ENCODE measurements at regions not wholly inside any gene's neighbourhood (a gene's known extent, or its start where the extent isn't known, plus 50 kb on each side); places are given as distances from the start of the nearest gene placed in this dataset.

GRCh38 chr2:6234702-6235101 lies 542.5 kb downstream of the SOX11 start:
- Histone ChIP-seq H3K79me2 (ENCODE audit: low read length) (no peaks in the 10 kb centered on the region), H4K20me1 (ENCODE audit: low read length) (no peaks in the 10 kb centered on the region), H2AFZ (ENCODE audit: low read length) (no peak overlapping the region), H3K9ac (ENCODE audit: low read length) (no peak overlapping the region), H3K27ac (ENCODE audit: low read length) (no peak overlapping the region), H3K36me3 (ENCODE audit: low read depth, low read length) (no peaks in the 10 kb centered on the region), H3K4me3 (ENCODE audit: low read length) (no peak overlapping the region), H3K4me1 (ENCODE audit: insufficient read depth, low read length) (no peaks in the 10 kb centered on the region), H3K4me2 (ENCODE audit: low read length) (no peak overlapping the region), H3F3A (ENCODE audit: low read length, unreplicated experiment) (no peaks in the 10 kb centered on the region), H3K9me2 (replicated peaks; ENCODE audit: low read length) (no peaks in the 10 kb centered on the region), H3K9me3 (ENCODE audit: low read length) (0 out of 2 replicates have a peak, but pooled peaks cover 4% of the 10 kb centered on the region), H3K27me3 (ENCODE audit: low read length) (no peaks in the 10 kb centered on the region)
- intact Hi-C loops (cut with micrococcal nuclease): no loop called here
- DNase-seq: no peak
- ATAC-seq: no peak
- TF ChIP-seq EZH2 (IDR thresholded peaks at IDR 0.05; ENCODE audit: low read length, unreplicated experiment): no peak
- no peak for TF ChIP-seq CTCF (conservative IDR thresholded peaks at IDR 0.05; ENCODE audit: low read depth, low read length)
- no peak for TF ChIP-seq EZH2phosphoT487 (IDR thresholded peaks at IDR 0.05; ENCODE audit: borderline replicate concordance, low read length)
- POLR2A ChIA-PET (ENCODE audit: unreplicated experiment): no interaction called here
- CTCF ChIA-PET: no interaction called here
- no TSS peak for BruUV-seq (replicated peaks)

GRCh38 chr2:6236317-6236716 lies 544.1 kb downstream of the SOX11 start:
- BruUV-seq (replicated peaks): no TSS peak
- intact Hi-C loops (cut with micrococcal nuclease): no loop called here
- H3F3A ChIP-seq (ENCODE audit: low read length, unreplicated experiment): no peaks in the 10 kb centered on the region
- no peaks in the 10 kb centered on the region for H3K36me3 ChIP-seq (ENCODE audit: low read depth, low read length)
- DNase-seq: no peak
- ChIA-PET POLR2A (ENCODE audit: unreplicated experiment) (no interaction called here), CTCF (no interaction called here)
- no peak overlapping the region for H3K4me2 ChIP-seq (ENCODE audit: low read length)
- no peaks in the 10 kb centered on the region for H4K20me1 ChIP-seq (ENCODE audit: low read length)
- no peak overlapping the region for H3K4me3 ChIP-seq (ENCODE audit: low read length)
- H3K9me3 ChIP-seq (ENCODE audit: low read length): no peaks in the 10 kb centered on the region; the same call in 1 of the 2 replicates
- H3K27me3 ChIP-seq (ENCODE audit: low read length): no peaks in the 10 kb centered on the region
- no peak overlapping the region for H2AFZ ChIP-seq (ENCODE audit: low read length)
- H3K27ac ChIP-seq (ENCODE audit: low read length): no peak overlapping the region
- no peaks in the 10 kb centered on the region for H3K4me1 ChIP-seq (ENCODE audit: insufficient read depth, low read length)
- no peaks in the 10 kb centered on the region for H3K79me2 ChIP-seq (ENCODE audit: low read length)
- no peak for TF ChIP-seq EZH2 (IDR thresholded peaks at IDR 0.05; ENCODE audit: low read length, unreplicated experiment)
- TF ChIP-seq CTCF (conservative IDR thresholded peaks at IDR 0.05; ENCODE audit: low read depth, low read length): no peak
- no peak for TF ChIP-seq EZH2phosphoT487 (IDR thresholded peaks at IDR 0.05; ENCODE audit: borderline replicate concordance, low read length)
- no peak for ATAC-seq
- H3K9me2 ChIP-seq (replicated peaks; ENCODE audit: low read length): no peaks in the 10 kb centered on the region
- H3K9ac ChIP-seq (ENCODE audit: low read length): no peak overlapping the region

- H3K4me1 ChIP-seq (ENCODE audit: insufficient read depth, low read length): no peaks in the 10 kb centered on the region
- H3K27ac ChIP-seq (ENCODE audit: low read length): no peak overlapping the region
- no peak for TF ChIP-seq CTCF (conservative IDR thresholded peaks at IDR 0.05; ENCODE audit: low read depth, low read length)
- TF ChIP-seq EZH2phosphoT487 (IDR thresholded peaks at IDR 0.05; ENCODE audit: borderline replicate concordance, low read length): no peak
- TF ChIP-seq EZH2 (IDR thresholded peaks at IDR 0.05; ENCODE audit: low read length, unreplicated experiment): no peak
- H3K9me3 ChIP-seq (ENCODE audit: low read length): no peaks in the 10 kb centered on the region; the same call in 1 of the 2 replicates
- no peak for ATAC-seq
- no TSS peak for BruUV-seq (replicated peaks)
- H3K9me2 ChIP-seq (replicated peaks; ENCODE audit: low read length): no peaks in the 10 kb centered on the region
- CTCF ChIA-PET: no interaction called here
- no peak overlapping the region for H3K9ac ChIP-seq (ENCODE audit: low read length)
- no peak overlapping the region for H2AFZ ChIP-seq (ENCODE audit: low read length)
- no peak for DNase-seq
- H4K20me1 ChIP-seq (ENCODE audit: low read length): no peaks in the 10 kb centered on the region
- intact Hi-C loops (cut with micrococcal nuclease): no loop called here
- no peak overlapping the region for H3K4me2 ChIP-seq (ENCODE audit: low read length)
- H3K79me2 ChIP-seq (ENCODE audit: low read length): no peaks in the 10 kb centered on the region
- no peaks in the 10 kb centered on the region for H3K36me3 ChIP-seq (ENCODE audit: low read depth, low read length)
- POLR2A ChIA-PET (ENCODE audit: unreplicated experiment): no interaction called here
- H3F3A ChIP-seq (ENCODE audit: low read length, unreplicated experiment): no peaks in the 10 kb centered on the region
- no peak overlapping the region for H3K4me3 ChIP-seq (ENCODE audit: low read length)
- H3K27me3 ChIP-seq (ENCODE audit: low read length): no peaks in the 10 kb centered on the region
Measured at GRCh38 chr2:6237039-6237660, 545.0 kb downstream of the SOX11 start.
